ENCODE measurements at regions not wholly inside any gene's neighbourhood (a gene's known extent, or its start where the extent isn't known, plus 50 kb on each side); places are given as distances from the start of the nearest gene placed in this dataset.

DNA sequence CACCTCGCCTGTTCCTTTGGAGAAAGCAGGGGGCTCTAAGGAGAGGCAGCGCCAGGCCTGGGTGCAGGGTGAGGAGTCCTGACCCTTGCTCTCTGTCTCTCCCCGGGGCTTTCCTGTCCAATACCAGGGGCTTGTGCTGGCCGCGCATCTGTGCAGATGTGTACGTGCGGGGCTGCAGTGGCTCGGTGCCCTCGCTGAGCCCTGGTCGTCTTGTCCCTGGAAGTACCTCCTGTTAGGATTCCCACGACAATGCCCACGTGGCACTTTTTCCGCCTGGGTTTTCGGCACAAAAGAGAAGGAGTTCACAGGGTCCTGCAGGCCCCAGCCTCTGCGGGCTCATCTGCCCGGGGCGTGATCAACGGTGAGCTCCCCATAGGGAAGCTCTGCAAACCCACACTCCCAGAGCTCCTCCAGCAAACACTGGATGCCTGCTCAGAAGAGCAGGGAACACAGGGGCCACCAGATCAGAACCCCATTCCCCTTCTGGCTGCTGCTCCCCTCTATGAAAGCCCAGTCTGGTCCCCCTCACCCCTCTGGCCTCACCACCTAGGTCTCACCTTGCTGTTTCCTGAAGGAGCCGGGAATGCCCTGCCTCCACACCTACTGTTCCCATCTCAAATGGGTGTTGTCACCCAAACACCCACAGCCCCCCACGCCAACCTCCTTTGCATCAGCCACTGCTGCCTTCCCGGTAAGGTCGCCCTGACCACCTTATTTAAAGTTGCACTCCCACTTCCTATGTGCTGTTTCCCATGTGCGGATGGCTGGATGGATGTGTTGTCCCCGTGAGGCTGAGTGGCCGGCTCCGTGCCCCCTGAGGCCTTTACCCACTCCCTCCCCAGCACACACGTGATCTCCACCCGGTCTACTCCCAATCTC lies 62.6 kb upstream of the PRR20G start:
- DNase-seq (ENCODE audit: low spot score), result peak; percentile 39

DNA sequence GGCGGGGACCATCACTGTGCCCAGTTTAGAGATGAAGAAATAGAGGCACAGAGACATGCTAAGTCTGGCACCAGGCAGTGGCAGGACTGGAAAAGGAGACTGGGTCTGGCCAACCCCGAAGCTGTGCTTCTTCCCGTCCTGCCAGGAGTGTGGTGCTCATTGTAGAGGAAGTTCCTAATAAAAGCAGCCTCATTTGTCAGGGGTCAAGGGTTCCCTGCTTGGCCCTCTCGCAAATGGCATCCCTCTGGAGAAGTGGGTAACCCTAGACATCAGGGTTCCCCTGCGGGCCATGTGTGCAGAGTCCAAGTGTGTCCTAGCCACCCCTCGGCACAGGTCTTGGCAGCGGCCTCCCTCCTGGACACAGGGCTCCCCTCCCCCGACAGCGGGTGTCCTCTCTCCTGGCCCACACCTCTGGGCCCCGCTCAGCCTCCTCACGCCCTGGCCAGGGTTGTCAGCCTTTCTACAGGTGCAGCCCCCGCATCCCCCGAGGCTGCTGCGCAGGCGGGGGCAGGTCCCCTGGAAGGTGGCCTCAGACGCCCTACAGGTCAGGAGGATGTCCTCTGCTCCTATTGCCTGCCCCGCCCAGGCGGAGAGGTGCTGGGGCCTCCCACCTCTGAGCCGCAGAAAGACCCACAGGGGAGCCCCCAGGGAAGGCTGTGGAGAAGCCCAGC lies 61.8 kb upstream of the PRR20G start:
- peak; percentile 26 for DNase-seq (ENCODE audit: low spot score)

DNA sequence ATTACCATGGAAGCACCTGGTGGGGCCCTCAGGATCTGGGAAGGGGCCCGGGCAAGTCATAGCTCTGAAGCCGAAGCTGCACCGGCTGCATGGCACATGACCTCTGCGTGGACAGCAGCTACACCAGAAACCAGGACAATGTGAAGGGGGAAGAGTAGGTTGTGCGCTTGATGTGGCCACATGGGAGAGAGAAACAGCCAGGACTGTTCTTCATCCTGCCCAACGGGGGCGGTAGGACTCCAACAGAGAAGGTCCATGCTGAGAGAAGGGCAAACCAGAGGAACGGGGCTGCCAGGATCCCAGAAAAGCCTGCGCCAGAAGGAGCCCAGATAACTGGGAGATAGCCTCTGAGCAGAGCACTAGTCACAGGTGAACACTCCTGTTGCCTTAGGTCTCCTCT lies 54.9 kb upstream of the PRR20G start:
- DNase-seq (ENCODE audit: low spot score), result no peak

DNA sequence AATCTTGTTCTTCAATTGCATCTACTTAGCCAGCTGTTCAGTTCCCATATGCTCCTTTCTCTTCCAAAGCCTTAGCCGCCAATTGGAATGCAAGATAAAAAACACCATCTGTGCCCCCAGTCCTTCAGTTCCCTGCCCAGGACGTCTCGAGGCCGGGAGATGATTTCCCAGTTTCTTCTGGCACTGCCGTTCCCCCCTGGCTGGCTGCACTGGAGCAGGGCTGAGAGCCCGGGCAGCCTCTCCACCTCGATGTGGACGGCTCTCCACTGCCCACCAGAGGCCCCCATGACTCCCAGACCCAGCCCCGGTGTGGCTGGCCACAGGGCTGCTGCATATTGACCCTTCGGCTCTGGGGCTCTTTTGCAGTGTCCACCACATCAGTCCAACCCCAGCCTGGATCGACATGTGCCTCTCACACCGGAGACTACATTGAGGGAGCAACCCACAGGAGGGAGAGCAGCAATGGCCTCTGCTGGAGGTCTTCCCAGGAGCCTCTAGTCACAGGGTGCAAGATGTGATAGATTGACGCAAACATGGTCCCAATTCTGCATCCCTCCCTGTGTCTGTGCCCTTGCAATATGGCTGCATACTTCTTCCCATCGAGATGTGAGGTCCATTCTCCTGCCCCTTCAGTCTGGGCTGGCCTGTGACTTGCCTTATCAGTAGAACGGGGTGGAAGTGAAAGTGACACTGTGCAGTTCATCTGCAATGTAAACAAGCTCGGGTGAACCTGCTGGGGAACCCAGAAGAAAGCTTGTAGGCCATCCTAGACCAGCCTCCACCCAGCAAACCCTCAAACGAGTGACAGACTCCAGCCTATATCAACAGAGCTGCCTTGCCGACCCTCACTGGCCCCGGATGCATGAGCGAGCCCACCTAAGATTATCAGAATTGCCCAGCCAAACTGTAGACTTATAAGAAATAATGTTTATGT lies 52.3 kb upstream of the PRR20G start:
- no peak for DNase-seq (ENCODE audit: low spot score)

DNA sequence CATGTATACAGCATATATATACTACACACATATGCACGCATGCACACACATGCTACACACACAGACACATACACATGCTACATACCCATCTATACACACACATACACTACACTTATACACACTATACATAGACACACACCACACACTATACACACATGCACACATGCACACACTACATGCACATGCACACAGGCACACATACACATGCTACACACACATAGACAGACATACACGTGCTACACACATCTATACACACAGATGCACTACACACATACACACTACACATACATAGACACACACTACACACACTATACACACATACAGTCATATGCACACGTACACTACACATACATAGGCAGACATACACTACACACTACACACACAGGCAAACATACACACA lies 51.2 kb upstream of the PRR20G start:
- no peak for DNase-seq (ENCODE audit: low spot score)

DNA sequence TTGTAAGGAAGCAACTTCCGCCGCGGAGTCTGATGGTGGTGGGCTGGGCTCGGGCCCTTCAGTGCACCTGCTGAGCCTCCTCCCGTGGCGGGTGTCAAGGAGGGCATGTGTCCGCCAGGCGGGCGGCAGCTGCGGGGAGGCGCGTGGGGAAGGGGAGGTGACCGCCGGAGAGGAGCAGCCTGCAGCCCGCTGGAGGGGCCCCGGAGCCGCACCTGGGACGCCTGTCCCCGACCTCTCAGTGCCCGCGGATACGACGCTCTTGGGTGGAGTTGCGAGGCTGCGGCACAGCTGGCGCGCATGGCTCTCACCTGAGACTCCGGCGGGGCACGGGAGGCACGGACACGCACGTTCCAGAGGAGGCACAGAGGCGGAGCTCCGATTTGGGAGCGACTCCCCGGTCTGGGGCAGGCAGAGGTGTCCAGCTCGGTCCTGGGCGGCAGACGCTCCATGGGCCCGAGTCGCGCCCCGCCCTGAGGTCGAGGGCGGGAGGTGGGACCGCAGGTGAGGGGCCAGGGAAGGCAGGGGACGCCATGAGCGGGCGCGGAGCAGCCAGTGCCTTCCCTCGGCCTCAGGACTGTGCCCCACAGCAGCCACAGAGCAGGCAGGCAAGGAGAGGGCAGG lies 50.2 kb upstream of the PRR20G start:
- no peak for DNase-seq (ENCODE audit: low spot score)
